Activated naive CD4-positive, alpha-beta T cell treated with Interleukin-2 at 50 U/mL for 16 hours (primary cell): ENCODE measurements at regions not wholly inside any gene's neighbourhood (a gene's known extent, or its start where the extent isn't known, plus 50 kb on each side); places are given as distances from the start of the nearest gene placed in this dataset.

Experiments used
- DNase-seq: peaks from one replicate; pipeline ENCODE4 v3.0.0-alpha.2; 2020

DNA sequence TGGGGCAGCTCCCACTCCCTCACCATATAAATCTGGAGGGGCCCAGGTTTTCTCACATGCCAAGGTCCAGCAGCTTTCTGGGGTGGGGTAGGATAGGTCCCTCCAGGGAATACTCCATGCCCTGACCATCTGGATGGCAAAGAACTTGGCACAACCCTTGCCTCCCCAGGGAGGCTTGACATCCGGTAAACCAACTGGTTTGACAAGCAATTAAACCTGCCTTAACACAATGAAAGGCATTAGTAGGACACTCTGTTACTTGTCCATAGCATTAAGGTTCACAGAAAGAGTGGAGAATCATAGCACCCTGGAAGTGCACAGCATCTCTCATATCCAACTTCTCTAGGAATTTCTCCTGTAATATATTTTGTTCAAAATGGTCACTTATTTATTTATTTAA is 63.9 kb upstream of the MAF start:
- no peak for DNase-seq

DNA sequence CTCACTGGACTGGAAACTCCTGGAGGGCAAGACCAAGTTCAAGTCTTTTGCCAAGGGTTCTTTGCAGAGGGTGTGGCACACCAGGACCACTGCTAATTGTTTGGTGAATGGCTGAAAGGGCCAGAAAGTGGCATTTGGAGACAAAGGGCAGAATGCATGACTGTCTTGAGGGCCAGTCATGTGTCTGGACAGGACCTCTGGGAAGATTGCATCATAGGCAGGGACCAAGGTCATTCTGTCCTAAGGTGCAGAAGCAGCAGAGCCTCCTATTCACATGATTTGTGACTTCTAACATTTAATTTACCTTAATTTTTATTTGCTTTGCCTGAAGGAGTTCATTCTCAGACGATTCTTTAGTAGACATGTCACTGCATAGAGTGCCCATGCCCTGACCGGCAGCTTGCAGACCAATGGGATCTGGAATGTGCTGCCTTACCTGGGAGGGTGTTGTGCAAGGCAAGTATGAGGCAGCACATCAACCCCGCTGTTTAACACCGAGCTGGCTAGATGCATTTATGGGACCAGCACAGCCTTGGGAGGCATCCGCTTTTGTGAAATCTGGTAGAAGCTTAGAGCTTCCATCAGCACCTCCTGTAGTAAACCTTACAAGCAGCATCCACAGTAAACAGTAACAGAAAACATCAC is 62.3 kb upstream of the MAF start:
- no peak for DNase-seq

DNA sequence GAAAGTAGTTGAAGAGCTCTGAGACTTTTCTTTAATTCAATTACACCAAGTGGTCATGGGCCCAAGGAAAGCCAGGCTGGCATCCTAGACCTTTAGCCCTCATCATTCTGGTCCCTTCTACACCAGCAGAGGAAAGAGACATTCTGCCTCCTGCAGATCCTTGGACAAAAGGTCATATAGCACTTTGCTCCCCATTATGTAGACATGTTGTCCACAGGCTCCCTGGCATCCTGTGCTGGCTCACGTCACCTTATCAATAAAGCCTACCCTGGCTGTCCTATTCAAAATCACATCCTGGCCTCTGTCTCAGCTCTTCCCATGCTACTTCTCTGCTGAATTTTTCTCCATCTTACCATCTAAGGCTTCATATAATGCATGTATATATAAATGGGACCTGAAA is 61.6 kb upstream of the MAF start:
- DNase-seq: no peak

DNA sequence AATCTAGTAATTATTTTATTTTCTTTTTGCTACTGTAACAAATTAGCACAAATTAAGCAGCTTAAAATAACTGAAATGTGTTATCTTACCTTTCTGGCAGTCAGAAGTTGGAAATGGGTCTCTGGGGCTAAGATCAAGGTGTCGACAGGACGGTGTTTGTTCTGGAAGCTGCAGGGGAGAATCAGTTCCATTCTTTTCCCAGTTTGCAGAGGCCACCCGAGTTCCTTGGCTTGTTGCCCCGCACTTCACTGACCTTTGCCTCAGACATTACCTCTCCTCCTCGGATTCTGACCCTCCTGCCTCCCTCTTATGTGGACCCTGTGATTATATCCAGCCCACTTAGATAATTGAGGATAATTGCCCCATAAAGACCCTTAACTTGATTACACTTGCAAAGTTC is 61.0 kb upstream of the MAF start:
- DNase-seq: no peak

DNA sequence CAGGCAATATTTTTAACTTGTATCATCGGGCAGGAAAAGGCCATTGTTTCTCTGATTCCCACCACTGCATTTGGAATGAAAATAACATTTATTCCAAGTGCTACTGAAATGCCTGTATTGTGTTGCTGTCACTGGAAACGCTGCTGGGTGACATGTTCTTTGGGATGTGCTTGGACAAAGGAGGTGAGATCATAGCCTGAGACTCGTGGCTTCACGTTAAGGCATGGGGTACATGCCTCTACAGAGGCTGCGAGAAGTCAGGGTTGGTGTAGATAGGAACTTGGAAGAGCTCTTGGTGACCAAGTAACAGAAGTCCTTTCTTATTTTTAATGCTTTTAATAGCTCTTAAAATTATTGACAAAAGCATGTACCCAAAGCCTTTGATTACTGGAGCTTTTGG is 58.8 kb upstream of the MAF start:
- no peak for DNase-seq

DNA sequence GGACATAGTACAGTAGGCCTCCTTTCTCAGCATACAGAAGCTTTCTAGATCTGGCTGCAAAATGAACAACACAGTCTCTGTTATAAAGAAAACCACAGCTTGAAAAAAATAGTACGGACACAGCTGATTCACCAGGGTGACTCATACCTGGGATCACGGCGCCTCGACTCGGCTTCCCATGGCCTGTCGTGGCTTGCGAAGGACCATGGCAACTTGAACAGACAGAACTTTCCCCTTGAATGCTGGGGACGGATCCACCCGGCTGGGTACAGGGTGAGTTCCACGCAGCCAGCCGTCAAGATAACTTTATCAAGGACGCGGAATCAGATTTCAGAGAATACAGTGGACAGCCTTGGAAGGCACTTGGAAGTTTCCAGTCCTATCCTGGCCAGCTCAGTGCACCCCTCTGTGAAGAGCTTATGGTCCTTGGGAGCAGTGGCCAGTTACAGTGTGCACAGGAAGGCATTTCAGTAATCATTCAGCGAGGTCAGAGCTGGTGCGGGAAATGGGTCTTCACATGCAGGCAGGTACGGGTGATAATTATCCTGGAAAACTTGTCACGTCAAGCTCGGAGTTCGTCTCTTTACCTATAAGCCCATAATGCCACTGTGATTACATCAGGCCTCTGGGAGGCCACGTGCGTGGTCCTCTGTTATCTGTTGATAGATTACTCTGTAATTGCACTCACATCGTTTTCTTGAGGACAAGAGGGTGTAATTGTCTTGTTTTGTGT is 57.9 kb upstream of the MAF start:
- peak; percentile 24 for DNase-seq

DNA sequence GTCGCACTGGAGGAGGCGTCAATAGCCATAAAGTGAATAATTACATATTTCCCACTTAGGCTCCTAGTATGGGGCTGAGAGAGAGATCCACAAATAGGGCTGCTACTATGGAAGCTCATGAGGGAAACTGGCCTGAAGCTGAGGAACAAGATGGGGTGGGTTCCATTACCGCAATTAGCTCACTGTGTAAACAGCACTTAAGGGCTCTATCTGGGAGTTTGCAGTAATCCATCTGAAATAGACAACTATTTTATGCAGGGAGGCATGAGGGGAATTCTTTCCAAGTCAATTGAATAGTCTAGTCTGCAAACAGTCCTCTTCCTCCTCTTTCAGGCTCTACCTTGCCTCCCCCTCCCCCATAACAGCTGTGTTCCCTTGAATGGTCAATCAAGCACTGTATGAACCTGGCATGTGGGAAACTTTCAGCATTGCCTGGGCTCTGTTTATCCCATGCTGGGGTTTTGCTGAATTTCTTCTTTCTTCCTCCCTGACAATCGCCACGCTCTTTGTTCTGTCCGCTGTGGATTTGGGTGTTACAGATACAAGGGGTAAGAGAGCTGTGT is 56.1 kb upstream of the MAF start:
- DNase-seq: no peak

DNA sequence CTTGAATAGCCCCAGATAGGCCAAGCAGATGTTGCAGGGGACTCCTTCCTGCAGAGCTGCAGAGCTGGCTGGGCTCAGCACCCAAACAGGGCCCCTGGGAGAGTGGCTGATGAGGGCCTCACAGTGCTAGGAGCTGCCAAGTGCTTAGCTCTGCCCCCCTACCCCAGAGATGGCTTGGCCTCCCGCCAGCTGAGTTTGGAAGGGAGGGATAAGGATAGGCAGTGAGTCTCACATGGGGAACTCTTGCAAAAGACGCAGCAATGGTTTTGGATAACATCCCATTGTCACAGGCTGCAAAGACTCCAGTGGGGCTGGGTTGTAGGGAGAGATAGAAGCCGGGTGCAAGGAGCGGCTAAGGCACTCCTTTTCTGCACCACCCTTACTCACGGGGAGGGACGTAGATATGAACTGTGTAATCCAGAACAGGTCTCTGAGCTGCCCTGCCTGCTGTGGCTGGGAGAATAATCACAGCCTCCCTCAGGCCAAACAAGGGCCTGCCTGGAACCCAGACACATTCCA is 52.9 kb upstream of the MAF start:
- no peak for DNase-seq

DNA sequence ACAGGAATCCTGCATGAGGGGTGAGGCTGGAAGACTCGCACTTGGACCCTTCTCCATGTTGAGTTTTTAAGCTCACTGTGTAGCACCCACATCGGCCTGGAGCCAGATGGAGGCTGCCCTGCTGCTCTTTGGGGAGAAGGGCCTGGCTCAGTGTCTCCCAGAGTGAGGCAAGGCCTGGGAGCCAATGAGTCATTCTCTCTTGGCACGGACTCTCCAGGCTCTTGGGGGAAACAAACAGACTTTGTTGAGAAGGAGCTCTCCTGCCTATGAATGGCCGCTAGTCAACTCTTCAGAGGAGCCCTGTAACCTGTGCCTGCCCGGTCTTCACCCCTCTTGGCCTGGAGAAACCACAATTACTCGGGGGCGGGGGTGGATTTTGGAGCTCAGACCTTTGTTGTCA is 50.8 kb upstream of the MAF start:
- DNase-seq: no peak
